ENCODE measurements at regions not wholly inside any gene's neighbourhood (a gene's known extent, or its start where the extent isn't known, plus 50 kb on each side); places are given as distances from the start of the nearest gene placed in this dataset.

- no peak for TF ChIP-seq CTCF (IDR thresholded peaks at IDR 0.05)
- TF ChIP-seq POLR2A (IDR thresholded peaks at IDR 0.05) = no peak
Observed at GRCh38 chr5:26321278-26321677, 717.1 kb downstream of the CDH9 start.

All from gastroesophageal sphincter (tissue), 3 donors.